ENCODE measurements at regions not wholly inside any gene's neighbourhood (a gene's known extent, or its start where the extent isn't known, plus 50 kb on each side); places are given as distances from the start of the nearest gene placed in this dataset.

- Mint-ChIP-seq H3K9me3 (peaks cover 68% of the 10 kb centered on the region), H3K4me3 (no peak overlapping the region), H3K36me3 (peaks cover 18% of the 10 kb centered on the region), H3K27ac (no peak overlapping the region), H3K27me3 (ENCODE audit: low read depth) (no peaks in the 10 kb centered on the region), H3K4me1 (no peaks in the 10 kb centered on the region)
- DNase-seq (ENCODE audit: low spot score in 2 of 2, unreplicated experiment in 2 of 2), result no peak
- no peak for TF ChIP-seq CTCF (IDR thresholded peaks at IDR 0.05; ENCODE audit: unreplicated experiment)
These were observed 957.6 kb upstream of the ZNF722 start for GRCh38 chr7:63040966-63041610.

GRCh38 chr7:63041786-63042185 lies 956.9 kb upstream of the ZNF722 start:
- no peak for DNase-seq (ENCODE audit: low spot score in 2 of 2, unreplicated experiment in 2 of 2)
- peaks cover 63% of the 10 kb centered on the region for H3K9me3 Mint-ChIP-seq
- no peak for TF ChIP-seq CTCF (IDR thresholded peaks at IDR 0.05; ENCODE audit: unreplicated experiment)
- no peak overlapping the region for H3K4me3 Mint-ChIP-seq
- H3K4me1 Mint-ChIP-seq, result no peaks in the 10 kb centered on the region
- H3K27me3 Mint-ChIP-seq (ENCODE audit: low read depth), result no peaks in the 10 kb centered on the region
- H3K27ac Mint-ChIP-seq, result no peak overlapping the region
- H3K36me3 Mint-ChIP-seq, result peaks cover 18% of the 10 kb centered on the region

GRCh38 chr7:63042730-63043511 lies 955.7 kb upstream of the ZNF722 start:
- no peaks in the 10 kb centered on the region for H3K4me1 Mint-ChIP-seq
- no peak overlapping the region for H3K27ac Mint-ChIP-seq
- H3K27me3 Mint-ChIP-seq (ENCODE audit: low read depth), result no peaks in the 10 kb centered on the region
- no peak for TF ChIP-seq CTCF (IDR thresholded peaks at IDR 0.05; ENCODE audit: unreplicated experiment)
- DNase-seq (ENCODE audit: low spot score in 2 of 2, unreplicated experiment in 2 of 2), result no peak
- H3K36me3 Mint-ChIP-seq, result peaks cover 14% of the 10 kb centered on the region
- peaks cover 54% of the 10 kb centered on the region for H3K9me3 Mint-ChIP-seq
- no peak overlapping the region for H3K4me3 Mint-ChIP-seq

GRCh38 chr7:63043657-63044543 lies 954.7 kb upstream of the ZNF722 start:
- no peak for TF ChIP-seq CTCF (IDR thresholded peaks at IDR 0.05; ENCODE audit: unreplicated experiment)
- DNase-seq (ENCODE audit: low spot score in 2 of 2, unreplicated experiment in 2 of 2), result no peak
- no peak overlapping the region for H3K27ac Mint-ChIP-seq
- no peak overlapping the region for H3K4me3 Mint-ChIP-seq
- H3K4me1 Mint-ChIP-seq, result no peaks in the 10 kb centered on the region
- no peaks in the 10 kb centered on the region for H3K27me3 Mint-ChIP-seq (ENCODE audit: low read depth)
- peaks cover 44% of the 10 kb centered on the region for H3K9me3 Mint-ChIP-seq
- peaks cover 11% of the 10 kb centered on the region for H3K36me3 Mint-ChIP-seq

GRCh38 chr7:63044721-63045120 lies 953.9 kb upstream of the ZNF722 start:
- H3K36me3 Mint-ChIP-seq, result peaks cover 7% of the 10 kb centered on the region
- H3K4me3 Mint-ChIP-seq, result no peak overlapping the region
- peaks cover 36% of the 10 kb centered on the region for H3K9me3 Mint-ChIP-seq

More at GRCh38 chr7:63044721-63045120, 953.9 kb upstream of the ZNF722 start:
- Mint-ChIP-seq H3K27me3 (ENCODE audit: low read depth) (no peaks in the 10 kb centered on the region), H3K4me1 (no peaks in the 10 kb centered on the region), H3K27ac (no peak overlapping the region)
- no peak for TF ChIP-seq CTCF (IDR thresholded peaks at IDR 0.05; ENCODE audit: unreplicated experiment)
- DNase-seq (ENCODE audit: low spot score in 2 of 2, unreplicated experiment in 2 of 2), result no peak

All from mesothelial cell of epicardium (in vitro differentiated cells).